Endothelial cell of umbilical vein (primary cell): ENCODE measurements at regions not wholly inside any gene's neighbourhood (a gene's known extent, or its start where the extent isn't known, plus 50 kb on each side); places are given as distances from the start of the nearest gene placed in this dataset.

ENCODE experiments used
- BruUV-seq: library from RNA; stranded (reverse); fragments of 400-500 nt; replicated peaks from 2 replicates; lab custom pipeline; 2021; lab: Mats Ljungman, UMichigan
- CTCF ChIA-PET: fragments of 300-600, 350-600 bp; sonication (Branson Sonifier 250); formaldehyde crosslinking; loops from one replicate; lab custom pipeline; 2021; ENCODE audit warnings: antibody characterized with exemption, inconsistent platforms; lab: Charles Lee
- POLR2A ChIA-PET: fragments of 300-600, 350-600 bp; sonication (Branson Sonifier 250); formaldehyde crosslinking; loops from one replicate; lab custom pipeline; 2021; ENCODE audit warnings: antibody characterized with exemption, inconsistent platforms; lab: Charles Lee
- DNase-seq: peaks from one replicate; pipeline ENCODE4 v3.0.0-alpha.2; 2011; ENCODE audit warnings: low read depth, low spot score
- FAIRE-seq: peaks from 2 replicates; lab custom pipeline; 2011; peaks lifted over from hg19 to GRCh38; lab: Jason Lieb, UNC
- H2AFZ ChIP-seq: 2 replicates; pipeline ENCODE4 v1.6.0; 2012; ENCODE audit warnings: low read depth, low read length, control low read depth, inconsistent platforms
- H3K27ac ChIP-seq: 2 replicates; pipeline ENCODE4 v1.5.1; 2011; ENCODE audit warnings: low read depth, mild to moderate bottlenecking, control low read depth, low read length, moderate library complexity; ENCODE audit not compliant: insufficient read depth
- H3K27me3 ChIP-seq, 2 experiments: 2 replicates each; pipeline versions ENCODE4 v1.6.0 to v1.6.1; 2011; ENCODE audit warnings: low read length in 2 of 2, mixed read lengths in 1 of 2; ENCODE audit not compliant: control insufficient read depth in 2 of 2, insufficient read depth in 2 of 2
- H3K36me3 ChIP-seq, 2 experiments: 2 replicates in 1 of 2; 3 replicates in 1 of 2; pipeline ENCODE4 v1.5.1; 2011; ENCODE audit warnings: low read length in 2 of 2, mild to moderate bottlenecking in 1 of 2, moderate library complexity in 1 of 2; ENCODE audit not compliant: control insufficient read depth in 2 of 2, insufficient read depth in 2 of 2; ENCODE audit errors: extremely low read depth in 1 of 2
- H3K4me1 ChIP-seq: 3 replicates; pipeline ENCODE4 v1.5.1; 2011; ENCODE audit warnings: mild to moderate bottlenecking, low read length; ENCODE audit not compliant: control insufficient read depth, insufficient read depth; ENCODE audit errors: extremely low read depth
- H3K4me2 ChIP-seq: 2 replicates; pipeline ENCODE4 v1.6.1; 2011; ENCODE audit warnings: low read length, control low read depth, mixed read lengths; ENCODE audit not compliant: insufficient read depth
- H3K4me3 ChIP-seq, 3 experiments: fragments of 200-600 bp in 1 of 3; sonication (generic), shearing (Covaris generic) in 1 of 3; replicated peaks in 1 of 3; 2 replicates each; pipeline ENCODE4 v1.5.1; 2011 to 2016; ENCODE audit warnings: control low read depth in 3 of 3, low read length in 3 of 3, mild to moderate bottlenecking in 2 of 3, inconsistent platforms in 1 of 3, low read depth in 1 of 3, moderate library complexity in 1 of 3; ENCODE audit not compliant: insufficient read depth in 1 of 3
- H3K79me2 ChIP-seq: 2 replicates; pipeline ENCODE4 v1.6.0; 2012; ENCODE audit warnings: low read length, inconsistent platforms; ENCODE audit not compliant: control insufficient read depth, insufficient read depth
- H3K9ac ChIP-seq: replicated peaks from 2 replicates; pipeline ENCODE3; 2011; ENCODE audit warnings: low read length, control low read depth; ENCODE audit not compliant: insufficient read depth; ENCODE audit errors: extremely low read depth
- H3K9me1 ChIP-seq: replicated peaks from 3 replicates; pipeline ENCODE4 v1.6.0; 2011; ENCODE audit warnings: mild to moderate bottlenecking, low read length; ENCODE audit not compliant: control insufficient read depth, insufficient read depth; ENCODE audit errors: extremely low read depth
- H3K9me3 ChIP-seq: replicated peaks from 2 replicates; pipeline ENCODE4 v1.5.1; 2012; ENCODE audit warnings: low read length, inconsistent platforms; ENCODE audit not compliant: control insufficient read depth, insufficient read depth
- H4K20me1 ChIP-seq: replicated peaks from 2 replicates; pipeline ENCODE3; 2011; ENCODE audit warnings: mild to moderate bottlenecking, low read length; ENCODE audit not compliant: control insufficient read depth, insufficient read depth; ENCODE audit errors: extremely low read depth
- EZH2 ChIP-seq: IDR thresholded peaks from 2 replicates; pipeline ENCODE4 v1.6.1; 2012; ENCODE audit warnings: borderline replicate concordance, low read depth, mild to moderate bottlenecking, moderate library complexity, low read length, inconsistent platforms; ENCODE audit not compliant: severe bottlenecking
- FOS ChIP-seq: IDR thresholded peaks from 2 replicates; pipeline ENCODE4 v1.6.1; 2011; ENCODE audit warnings: mild to moderate bottlenecking, low read length, moderate library complexity, borderline replicate concordance; ENCODE audit not compliant: insufficient read depth
- GATA2 ChIP-seq: IDR thresholded peaks from 2 replicates; pipeline ENCODE4 v1.7.0; 2011; ENCODE audit warnings: low read depth, mild to moderate bottlenecking, moderate library complexity, mixed read lengths, low read length; ENCODE audit not compliant: insufficient read length, insufficient read depth
- JUN ChIP-seq: IDR thresholded peaks from 2 replicates; pipeline ENCODE4 v1.6.1; 2011; ENCODE audit warnings: borderline replicate concordance, low read depth; ENCODE audit not compliant: insufficient read length, insufficient read depth
- MYC ChIP-seq: IDR thresholded peaks from one replicate; pipeline ENCODE4 v1.6.1; 2011; ENCODE audit warnings: mild to moderate bottlenecking, low read depth, low read length
- POLR2A ChIP-seq: IDR thresholded peaks from 2 replicates; pipeline ENCODE4 v1.6.1; 2012; ENCODE audit warnings: low read depth, mild to moderate bottlenecking, control low read depth, low read length
- POLR2AphosphoS5 ChIP-seq: IDR thresholded peaks from 2 replicates; pipeline ENCODE4 v1.6.1; 2012; ENCODE audit warnings: low read depth, mild to moderate bottlenecking, control low read depth, low read length, moderate library complexity; ENCODE audit not compliant: insufficient read depth
- dilution Hi-C: fragments of 300-500 bp; cut with MboI; formaldehyde crosslinking; loops from one replicate; pipeline ENCODE4 v1.15.0; 2019; ENCODE audit warnings: low sequenced_read_pairs; ENCODE audit not compliant: extremely low pct_ligation_motif_present
- intact Hi-C: fragments of 100-400 bp; cut with micrococcal nuclease; formaldehyde crosslinking; loops from one replicate; pipeline ENCODE4 v1.10.0; 2022
- TF ChIP-seq, protein P1 (sequence below): IDR thresholded peaks from 2 replicates; pipeline ENCODE4 v1.6.1; 2011; ENCODE audit not compliant: insufficient read depth, insufficient read length

DNA sequence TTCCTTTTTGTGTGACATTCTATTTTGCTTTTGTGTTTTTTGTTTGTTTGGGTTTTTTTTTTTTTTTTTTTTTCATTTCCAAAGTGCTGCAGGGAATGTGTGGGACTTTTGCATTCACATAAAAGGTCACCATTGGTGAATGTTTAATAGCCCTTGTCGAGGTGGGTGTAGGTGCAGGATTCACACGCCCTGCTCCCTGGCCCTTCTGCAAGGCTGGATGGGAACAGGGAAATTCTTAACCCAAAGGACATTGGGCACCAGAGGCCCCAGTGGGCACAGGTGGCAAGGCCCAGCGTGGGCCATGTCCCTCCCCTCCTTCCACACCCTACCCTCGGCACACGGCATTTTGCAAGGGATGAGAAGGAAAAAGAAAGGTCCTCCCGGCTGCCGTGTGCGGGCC is 50.4 kb upstream of the NOTCH1 start:
- Histone ChIP-seq H3K36me3 (no peaks in the 10 kb centered on the region), H3K27me3 (no peaks in the 10 kb centered on the region), H3K4me2 (no peak overlapping the region), H4K20me1 (no peaks in the 10 kb centered on the region), H3K9me3 (no peaks in the 10 kb centered on the region), H3K4me1 (no peaks in the 10 kb centered on the region), H3K4me3 (no peak overlapping the region), H3K9ac (no peak overlapping the region), H3K9me1 (no peaks in the 10 kb centered on the region), H2AFZ (no peak overlapping the region), H3K79me2 (no peaks in the 10 kb centered on the region), H3K27ac (no peak overlapping the region)
- ChIA-PET CTCF (no interaction called here), POLR2A (no interaction called here)
- DNase-seq (no peak), FAIRE-seq (no peak)
- dilution Hi-C loops, result no loop called here
- TF ChIP-seq POLR2A (no peak), GATA2 (no peak), MYC (no peak), EZH2 (no peak), POLR2AphosphoS5 (no peak), JUN (no peak), FOS (no peak)
- TF ChIP-seq, protein P1, sequence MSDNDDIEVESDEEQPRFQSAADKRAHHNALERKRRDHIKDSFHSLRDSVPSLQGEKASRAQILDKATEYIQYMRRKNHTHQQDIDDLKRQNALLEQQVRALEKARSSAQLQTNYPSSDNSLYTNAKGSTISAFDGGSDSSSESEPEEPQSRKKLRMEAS, result no peak
- intact Hi-C loops, result no loop called here
- BruUV-seq, result no TSS peak
